GM19463 (cell line): ENCODE measurements at regions not wholly inside any gene's neighbourhood (a gene's known extent, or its start where the extent isn't known, plus 50 kb on each side); places are given as distances from the start of the nearest gene placed in this dataset.

Experiments used
- ATAC-seq: cut with Tn5 transposase; IDR thresholded peaks from one replicate; pipeline ENCODE4 v1.9.1; 2021; ENCODE audit warnings: mild to moderate bottlenecking, moderate library complexity; ENCODE audit not compliant: unreplicated experiment

- no peak for ATAC-seq
These were observed 172.3 kb upstream of the TBCA start for GRCh38 chr5:77948476-77948875.

GRCh38 chr5:77947041-77947428 lies 170.9 kb upstream of the TBCA start:
- no peak for ATAC-seq

GRCh38 chr5:77946381-77947040 lies 170.4 kb upstream of the TBCA start:
- no peak for ATAC-seq

GRCh38 chr5:77945874-77946273 lies 169.7 kb upstream of the TBCA start:
- ATAC-seq, result no peak

- no peak for ATAC-seq
These were observed 168.7 kb upstream of the TBCA start for GRCh38 chr5:77944757-77945340.

GRCh38 chr5:77943851-77944250 lies 167.7 kb upstream of the TBCA start:
- ATAC-seq, result no peak

- ATAC-seq, result no peak
These were observed 166.6 kb upstream of the TBCA start for GRCh38 chr5:77942578-77943239.

GRCh38 chr5:77937015-77937908 lies 161.1 kb upstream of the TBCA start:
- ATAC-seq, result peak; percentile 70

- peak; percentile 36 for ATAC-seq
These were observed 160.2 kb upstream of the TBCA start for GRCh38 chr5:77936365-77936693.

- ATAC-seq, result peak; percentile 70
These were observed 159.6 kb upstream of the TBCA start for GRCh38 chr5:77935506-77936364.

- ATAC-seq, result no peak
These were observed 152.7 kb upstream of the TBCA start for GRCh38 chr5:77928776-77929300.

GRCh38 chr5:77926337-77926736 lies 150.2 kb upstream of the TBCA start:
- no peak for ATAC-seq

- no peak for ATAC-seq
These were observed 149.4 kb upstream of the TBCA start for GRCh38 chr5:77925503-77925902.

GRCh38 chr5:77924081-77924480 lies 147.9 kb upstream of the TBCA start:
- no peak for ATAC-seq

GRCh38 chr5:77923666-77924065 lies 147.5 kb upstream of the TBCA start:
- no peak for ATAC-seq

- no peak for ATAC-seq
These were observed 145.1 kb upstream of the TBCA start for GRCh38 chr5:77921094-77921768.

- no peak for ATAC-seq
These were observed 144.4 kb upstream of the TBCA start for GRCh38 chr5:77920359-77921058.

GRCh38 chr5:77915346-77915745 lies 139.2 kb upstream of the TBCA start:
- ATAC-seq, result no peak

- ATAC-seq, result no peak
These were observed 136.6 kb upstream of the TBCA start for GRCh38 chr5:77912721-77913120.
